KMS-11 (cell line): ENCODE measurements at regions not wholly inside any gene's neighbourhood (a gene's known extent, or its start where the extent isn't known, plus 50 kb on each side); places are given as distances from the start of the nearest gene placed in this dataset.
A peak's percentile ranks its signal among the peaks of the same experiment; 100 is the strongest.
"Not testable (repeated sequence)": the region's sequence is repeated elsewhere in the genome, so short reads cannot be mapped to it uniquely, and the experiment has no call there.

ENCODE experiments used
- H2AFZ ChIP-seq: fragments of 200-600 bp; sonication (generic); 2 replicates; pipeline ENCODE4 v1.6.1; 2016; ENCODE audit warnings: antibody characterized with exemption, mixed run types, low read depth
- H3K27ac ChIP-seq: fragments of 200-600 bp; sonication (generic); 2 replicates; pipeline ENCODE4 v1.6.1; 2016; ENCODE audit warnings: mild to moderate bottlenecking, mixed run types
- H3K27me3 ChIP-seq: fragments of 200-600 bp; sonication (generic); 2 replicates; pipeline ENCODE4 v1.6.1; 2017; ENCODE audit warnings: mild to moderate bottlenecking, low read depth, mixed run types, moderate library complexity; ENCODE audit not compliant: insufficient read depth
- H3K36me3 ChIP-seq: fragments of 200-600 bp; sonication (generic); 2 replicates; pipeline ENCODE4 v1.6.1; 2017; ENCODE audit warnings: mild to moderate bottlenecking, mixed run types; ENCODE audit not compliant: insufficient read depth
- H3K4me1 ChIP-seq: fragments of 200-600 bp; sonication (generic); 2 replicates; pipeline ENCODE4 v1.6.1; 2016; ENCODE audit warnings: mild to moderate bottlenecking, low read depth, mixed run types; ENCODE audit not compliant: poor library complexity, severe bottlenecking
- H3K4me2 ChIP-seq: fragments of 200-600 bp; sonication (generic); 2 replicates; pipeline ENCODE4 v1.7.0; 2016; ENCODE audit warnings: mild to moderate bottlenecking, mixed run types
- H3K4me3 ChIP-seq: fragments of 200-600 bp; sonication (generic); IDR thresholded peaks from 2 replicates; pipeline ENCODE4 v1.6.1; 2017; ENCODE audit warnings: low read depth, low read length, mixed read lengths; ENCODE audit not compliant: insufficient read depth
- H3K79me2 ChIP-seq: fragments of 200-600 bp; sonication (generic); 2 replicates; pipeline ENCODE4 v1.6.1; 2016; ENCODE audit warnings: low read depth, mixed run types; ENCODE audit not compliant: insufficient read depth
- H3K9ac ChIP-seq: fragments of 200-600 bp; sonication (generic); 2 replicates; pipeline ENCODE4 v1.6.1; 2016; ENCODE audit warnings: mild to moderate bottlenecking, mixed run types
- H4K20me1 ChIP-seq: fragments of 200-600 bp; sonication (generic); 2 replicates; pipeline ENCODE4 v1.6.1; 2016; ENCODE audit warnings: mild to moderate bottlenecking, mixed run types; ENCODE audit not compliant: insufficient read depth
- CTCF ChIP-seq: fragments of 200-600 bp; sonication (generic); conservative IDR thresholded peaks from 2 replicates; pipeline ENCODE4 v1.6.1; 2017; ENCODE audit warnings: low read depth, mild to moderate bottlenecking, antibody characterized with exemption, low read length, moderate library complexity, mixed read lengths

- H3K79me2 ChIP-seq = peaks cover 9% of the 10 kb centered on the region; the same call in 1 of the 2 replicates
- peaks cover 6% of the 10 kb centered on the region for H3K4me1 ChIP-seq
- peak overlapping the region; percentile 87 for H3K9ac ChIP-seq
- no peaks in the 10 kb centered on the region for H3K36me3 ChIP-seq
- H3K4me2 ChIP-seq = peak overlapping the region; percentile 86; the same call in 1 of the 2 replicates
- H2AFZ ChIP-seq = peak overlapping the region; percentile 85
- H3K4me3 ChIP-seq = no peak overlapping the region
- peak; percentile 56 for TF ChIP-seq CTCF
- peak overlapping the region; percentile 86 for H3K27ac ChIP-seq
- H4K20me1 ChIP-seq = no peaks in the 10 kb centered on the region
- H3K27me3 ChIP-seq = no peaks in the 10 kb centered on the region
Observed at GRCh38 chr20:30376767-30377658, 880.5 kb upstream of the DEFB115 start.

- not testable (repeated sequence) for H4K20me1 ChIP-seq, H3K27ac ChIP-seq, H2AFZ ChIP-seq, H3K79me2 ChIP-seq, H3K4me3 ChIP-seq, H3K27me3 ChIP-seq, H3K36me3 ChIP-seq
- Histone ChIP-seq H3K4me2 (peak overlapping the region; percentile 86), H3K4me1 (peaks cover 10% of the 10 kb centered on the region), H3K9ac (peak overlapping the region; percentile 87; the same call in 1 of the 2 replicates)
Observed at GRCh38 chr20:30378317-30378716, 879.1 kb upstream of the DEFB115 start.

GRCh38 chr20:30378721-30379120 is 878.7 kb upstream of the DEFB115 start:
- H3K9ac ChIP-seq, H3K27ac ChIP-seq, H2AFZ ChIP-seq, H3K4me3 ChIP-seq, H3K79me2 ChIP-seq, H4K20me1 ChIP-seq, H3K4me2 ChIP-seq, H3K27me3 ChIP-seq, H3K36me3 ChIP-seq: not testable (repeated sequence)
- H3K4me1 ChIP-seq = peaks cover 10% of the 10 kb centered on the region

DNA sequence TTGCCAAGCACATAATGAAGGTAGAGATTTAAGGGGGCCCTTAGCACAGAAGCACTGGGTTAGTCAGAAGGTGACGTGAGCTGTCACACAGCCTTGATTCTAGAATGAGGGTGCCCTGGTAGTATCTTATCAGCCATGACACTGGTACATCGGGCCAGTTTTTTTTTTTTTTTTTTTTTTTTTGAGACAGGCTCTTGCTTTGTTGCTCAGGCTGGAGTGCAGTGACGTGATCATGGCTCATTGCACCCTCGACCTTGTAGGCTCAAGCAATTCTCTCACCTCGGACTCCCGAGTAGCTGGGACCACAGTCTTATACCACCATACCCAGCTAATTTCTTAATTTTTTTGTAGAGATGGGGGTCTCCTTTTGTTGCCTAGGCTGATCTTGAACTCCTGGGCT is 872.6 kb upstream of the DEFB115 start:
- H4K20me1 ChIP-seq, H3K27me3 ChIP-seq, H3K4me3 ChIP-seq, H3K27ac ChIP-seq, H3K79me2 ChIP-seq, H2AFZ ChIP-seq, H3K36me3 ChIP-seq, H3K4me2 ChIP-seq, H3K9ac ChIP-seq: not testable (repeated sequence)
- peaks cover 17% of the 10 kb centered on the region for H3K4me1 ChIP-seq

- not testable (repeated sequence) for H4K20me1 ChIP-seq, H3K4me3 ChIP-seq, H3K79me2 ChIP-seq, H2AFZ ChIP-seq, H3K4me2 ChIP-seq, H3K27me3 ChIP-seq, H3K27ac ChIP-seq, H3K36me3 ChIP-seq, H3K9ac ChIP-seq
- peaks cover 17% of the 10 kb centered on the region for H3K4me1 ChIP-seq
Observed at GRCh38 chr20:30386099-30386498, 871.4 kb upstream of the DEFB115 start.

GRCh38 chr20:30387823-30388222 is 869.6 kb upstream of the DEFB115 start:
- not testable (repeated sequence) for H3K27me3 ChIP-seq, H3K4me3 ChIP-seq, H3K36me3 ChIP-seq, H2AFZ ChIP-seq, H3K27ac ChIP-seq, H3K9ac ChIP-seq, H3K4me2 ChIP-seq, H3K79me2 ChIP-seq, H4K20me1 ChIP-seq
- peaks cover 12% of the 10 kb centered on the region for H3K4me1 ChIP-seq

- H2AFZ ChIP-seq, H3K9ac ChIP-seq, H3K27ac ChIP-seq, H3K36me3 ChIP-seq, H4K20me1 ChIP-seq, H3K4me1 ChIP-seq, H3K4me2 ChIP-seq, H3K4me3 ChIP-seq, H3K79me2 ChIP-seq, H3K27me3 ChIP-seq: not testable (repeated sequence)
Observed at GRCh38 chr20:30393523-30393922, 863.9 kb upstream of the DEFB115 start.

GRCh38 chr20:30397111-30397510 is 860.4 kb upstream of the DEFB115 start:
- not testable (repeated sequence) for H4K20me1 ChIP-seq, H3K79me2 ChIP-seq, H3K36me3 ChIP-seq, H3K4me1 ChIP-seq, H3K27ac ChIP-seq, H3K27me3 ChIP-seq, H3K9ac ChIP-seq, H2AFZ ChIP-seq, H3K4me3 ChIP-seq, H3K4me2 ChIP-seq

DNA sequence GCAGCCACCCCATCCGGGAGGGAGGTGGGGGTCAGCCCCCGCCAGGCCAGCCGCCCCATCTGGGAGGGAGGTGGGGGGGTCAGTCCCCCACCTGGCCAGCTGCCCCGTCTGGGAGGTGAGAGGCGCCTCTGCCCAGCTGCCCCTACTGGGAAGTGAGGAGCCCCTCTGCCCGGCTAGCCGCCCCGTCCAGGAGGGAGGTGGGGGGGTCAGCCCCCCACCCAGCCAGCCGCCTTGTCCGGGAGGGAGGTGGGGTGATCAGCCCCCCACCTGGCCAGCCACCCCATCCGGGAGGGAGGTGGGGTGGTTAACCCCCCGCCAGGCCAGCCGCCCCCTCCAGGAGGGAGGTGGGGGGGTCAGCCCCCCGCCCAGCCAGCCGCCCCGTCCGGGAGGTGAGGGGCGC is 852.4 kb upstream of the DEFB115 start:
- not testable (repeated sequence) for H3K27me3 ChIP-seq, H3K4me3 ChIP-seq, H3K4me2 ChIP-seq, H3K27ac ChIP-seq, H2AFZ ChIP-seq, H3K9ac ChIP-seq, H3K79me2 ChIP-seq, H3K4me1 ChIP-seq, H4K20me1 ChIP-seq, H3K36me3 ChIP-seq
